IPS-NIHi7 (cell line): ENCODE measurements at regions not wholly inside any gene's neighbourhood (a gene's known extent, or its start where the extent isn't known, plus 50 kb on each side); places are given as distances from the start of the nearest gene placed in this dataset.
"Not testable (repeated sequence)": the region's sequence is repeated elsewhere in the genome, so short reads cannot be mapped to it uniquely, and the experiment has no call there.

Source experiments
- DNase-seq: peaks from one replicate; pipeline ENCODE4 v3.0.0; 2012; ENCODE audit warnings: mixed read lengths; ENCODE audit errors: extremely low spot score

GRCh38 chr11:116338500-116338899 lies 434.3 kb downstream of the BUD13 start:
- DNase-seq: not testable (repeated sequence)

GRCh38 chr11:116336540-116336939 lies 436.2 kb downstream of the BUD13 start:
- no peak for DNase-seq

- no peak for DNase-seq
These were observed 436.9 kb downstream of the BUD13 start for GRCh38 chr11:116335891-116336290.

- DNase-seq: no peak
These were observed 437.7 kb downstream of the BUD13 start for GRCh38 chr11:116335078-116335477.

GRCh38 chr11:116334596-116334995 lies 438.2 kb downstream of the BUD13 start:
- DNase-seq: no peak

GRCh38 chr11:116333001-116333535 lies 439.7 kb downstream of the BUD13 start:
- DNase-seq: no peak

GRCh38 chr11:116332391-116332790 lies 440.4 kb downstream of the BUD13 start:
- DNase-seq: no peak

- DNase-seq: no peak
These were observed 441.4 kb downstream of the BUD13 start for GRCh38 chr11:116331381-116331780.

GRCh38 chr11:116330439-116331185 lies 442.2 kb downstream of the BUD13 start:
- no peak for DNase-seq

GRCh38 chr11:116329354-116330090 lies 443.3 kb downstream of the BUD13 start:
- no peak for DNase-seq

- no peak for DNase-seq
These were observed 443.9 kb downstream of the BUD13 start for GRCh38 chr11:116328851-116329250.

- no peak for DNase-seq
These were observed 444.4 kb downstream of the BUD13 start for GRCh38 chr11:116328391-116328790.

GRCh38 chr11:116326146-116326545 lies 446.6 kb downstream of the BUD13 start:
- DNase-seq: no peak

- no peak for DNase-seq
These were observed 447.5 kb downstream of the BUD13 start for GRCh38 chr11:116325247-116325646.

- DNase-seq: not testable (repeated sequence)
These were observed 448.7 kb downstream of the BUD13 start for GRCh38 chr11:116324077-116324476.

- DNase-seq: no peak
These were observed 455.6 kb downstream of the BUD13 start for GRCh38 chr11:116317212-116317611.

GRCh38 chr11:116314006-116314405 lies 458.8 kb downstream of the BUD13 start:
- DNase-seq: no peak

- DNase-seq: no peak
These were observed 460.0 kb downstream of the BUD13 start for GRCh38 chr11:116312570-116313391.

- DNase-seq: no peak
These were observed 461.6 kb downstream of the BUD13 start for GRCh38 chr11:116311206-116311605.

- no peak for DNase-seq
These were observed 462.1 kb downstream of the BUD13 start for GRCh38 chr11:116310698-116311097.

- no peak for DNase-seq
These were observed 462.6 kb downstream of the BUD13 start for GRCh38 chr11:116310226-116310625.

- DNase-seq: no peak
These were observed 463.3 kb downstream of the BUD13 start for GRCh38 chr11:116309446-116309845.
